GM12878 (cell line): ENCODE measurements at regions not wholly inside any gene's neighbourhood (a gene's known extent, or its start where the extent isn't known, plus 50 kb on each side); places are given as distances from the start of the nearest gene placed in this dataset.

Source experiments
- ATAC-seq: fragments of 200-7000 bp; cut with Tn5 transposase; 3 replicates; pipeline ENCODE4 v1.9.1; 2020; ENCODE audit warnings: mild to moderate bottlenecking, moderate library complexity
- BruUV-seq: library from RNA; stranded (reverse); fragments of 400-500 nt; replicated peaks from 2 replicates; lab custom pipeline; 2021; lab: Mats Ljungman, UMichigan
- CTCF ChIA-PET: fragments of 300-600 bp; sonication (Branson Sonifier 250); formaldehyde crosslinking; extraction: SDS; loops from one replicate; lab custom pipeline; 2021; ENCODE audit warnings: inconsistent platforms; lab: Yijun Ruan, JAX
- POLR2A ChIA-PET: fragments of 350-600 bp; formaldehyde crosslinking; extraction: SDS; loops from one replicate; lab custom pipeline; 2021; ENCODE audit warnings: inconsistent platforms; lab: Charles Lee
- RAD21 ChIA-PET: fragments of 300-600 bp; sonication (Branson Sonifier 250); formaldehyde crosslinking; loops from one replicate; lab custom pipeline; 2023; ENCODE audit warnings: antibody characterized with exemption; ENCODE audit not compliant: unreplicated experiment; lab: Charles Lee
- SMC1A ChIA-PET: fragments of 300-600 bp; sonication (Branson Sonifier 250); formaldehyde crosslinking; loops from one replicate; lab custom pipeline; 2023; ENCODE audit not compliant: unreplicated experiment, uncharacterized antibody; lab: Charles Lee
- DNase-seq: peaks from one replicate; pipeline ENCODE4 v3.0.0-alpha.2; 2011; ENCODE audit warnings: low read depth, low spot score
- FAIRE-seq: peaks from 3 replicates; lab custom pipeline; 2011; peaks lifted over from hg19 to GRCh38; lab: Jason Lieb, UNC
- H2AFZ ChIP-seq: 2 replicates; pipeline ENCODE4 v1.6.0; 2011; ENCODE audit warnings: low read depth, low read length, control low read depth; ENCODE audit not compliant: control insufficient read depth
- H3K27ac ChIP-seq: 2 replicates; pipeline ENCODE4 v1.5.1; 2011; ENCODE audit warnings: control low read depth; ENCODE audit not compliant: control insufficient read depth, insufficient read depth
- H3K27me3 ChIP-seq, 2 experiments: replicated peaks in 1 of 2; 2 replicates each; pipeline versions ENCODE4 v1.6.0 to v1.6.1; 2011; ENCODE audit warnings: low read length in 1 of 2; ENCODE audit not compliant: control insufficient read depth in 2 of 2, insufficient read depth in 2 of 2
- H3K36me3 ChIP-seq, 2 experiments: 2 replicates each; pipeline ENCODE4 v1.5.1; 2011; ENCODE audit warnings: low read length in 1 of 2; ENCODE audit not compliant: control insufficient read depth in 2 of 2, insufficient read depth in 2 of 2
- H3K4me1 ChIP-seq: 2 replicates; pipeline ENCODE4 v1.6.1; 2011; ENCODE audit warnings: mild to moderate bottlenecking, low read length, moderate library complexity, mixed read lengths; ENCODE audit not compliant: control insufficient read depth, insufficient read depth
- H3K4me2 ChIP-seq: 2 replicates; pipeline ENCODE4 v1.6.0; 2011; ENCODE audit warnings: control low read depth; ENCODE audit not compliant: control insufficient read depth, insufficient read depth
- H3K4me3 ChIP-seq: fragments of 200-600 bp; sonication (generic); 2 replicates; pipeline ENCODE4 v1.5.1; 2016
- H3K79me2 ChIP-seq: 2 replicates; pipeline ENCODE4 v1.6.0; 2011; ENCODE audit warnings: low read length; ENCODE audit not compliant: control insufficient read depth, insufficient read depth
- H3K9ac ChIP-seq: 2 replicates; pipeline ENCODE4 v1.8.0; 2011; ENCODE audit warnings: low read length, control low read depth, mixed read lengths; ENCODE audit not compliant: control insufficient read depth, insufficient read depth
- H3K9me3 ChIP-seq: replicated peaks from 3 replicates; pipeline ENCODE4 v1.5.1; 2011; ENCODE audit warnings: mild to moderate bottlenecking, low read length; ENCODE audit not compliant: control insufficient read depth, insufficient read depth
- H4K20me1 ChIP-seq: 2 replicates; pipeline ENCODE4 v1.6.0; 2011; ENCODE audit not compliant: control insufficient read depth, insufficient read depth
- ATF3 ChIP-seq: IDR thresholded peaks from 2 replicates; pipeline ENCODE4 v1.6.1; 2011; ENCODE audit warnings: low read depth, mild to moderate bottlenecking, low read length, moderate library complexity, borderline replicate concordance; ENCODE audit errors: extremely low read depth
- BCL3 ChIP-seq: IDR thresholded peaks from 2 replicates; pipeline ENCODE4 v1.6.1; 2011; ENCODE audit warnings: borderline replicate concordance, low read depth, mild to moderate bottlenecking, moderate library complexity, low read length; ENCODE audit not compliant: insufficient read depth, poor library complexity, severe bottlenecking
- CBFB ChIP-seq: IDR thresholded peaks from 2 replicates; pipeline ENCODE4 v1.6.1; 2016; ENCODE audit warnings: antibody characterized with exemption, low read depth
- CREM ChIP-seq: IDR thresholded peaks from 2 replicates; pipeline ENCODE4 v1.6.1; 2014; ENCODE audit warnings: antibody characterized with exemption, low read depth
- ELK1 ChIP-seq: IDR thresholded peaks from 2 replicates; pipeline ENCODE4 v1.6.1; 2012; ENCODE audit warnings: low read depth, low read length, improper control_type of control experiment
- IKZF1 ChIP-seq: fragments of 450-650 bp; conservative IDR thresholded peaks from 2 replicates; pipeline ENCODE4 v1.6.1; 2017; ENCODE audit warnings: antibody characterized with exemption, mild to moderate bottlenecking
- JUNB ChIP-seq: IDR thresholded peaks from 2 replicates; pipeline ENCODE4 v1.6.1; 2016; ENCODE audit warnings: antibody characterized with exemption, mild to moderate bottlenecking
- NFYB ChIP-seq: IDR thresholded peaks from 2 replicates; pipeline ENCODE4 v1.6.1; 2011; ENCODE audit warnings: low read depth, mild to moderate bottlenecking, low read length, improper control_type of control experiment, moderate library complexity; ENCODE audit not compliant: insufficient read depth
- PKNOX1 ChIP-seq: fragments of 450-650 bp; IDR thresholded peaks from 2 replicates; pipeline ENCODE4 v1.6.1; 2016; ENCODE audit warnings: mild to moderate bottlenecking
- RB1 ChIP-seq: fragments of 450-650 bp; formaldehyde crosslinking; IDR thresholded peaks from 2 replicates; pipeline ENCODE4 v1.6.1; 2017; ENCODE audit warnings: mild to moderate bottlenecking, borderline replicate concordance
- TARDBP ChIP-seq: IDR thresholded peaks from 2 replicates; pipeline ENCODE4 v1.6.1; 2016; ENCODE audit warnings: borderline replicate concordance
- WRNIP1 ChIP-seq: IDR thresholded peaks from 2 replicates; pipeline ENCODE4 v1.6.1; 2011; ENCODE audit warnings: low read depth, low read length, improper control_type of control experiment, borderline replicate concordance
- ZBED1 ChIP-seq: IDR thresholded peaks from 2 replicates; pipeline ENCODE4 v1.6.1; 2016; ENCODE audit warnings: borderline replicate concordance
- ZBTB40 ChIP-seq: fragments of 450-650 bp; IDR thresholded peaks from 2 replicates; pipeline ENCODE4 v1.6.1; 2016; ENCODE audit warnings: mild to moderate bottlenecking, moderate library complexity, borderline replicate concordance
- ZZZ3 ChIP-seq: IDR thresholded peaks from 2 replicates; pipeline ENCODE4 v1.6.1; 2011; ENCODE audit warnings: low read depth; ENCODE audit not compliant: control insufficient read depth, insufficient read length
- WGBS: methylation state at CpG from one replicate; pipeline ENCODE4 v1.1.6; 2016; ENCODE audit warnings: low lambda C conversion rate; ENCODE audit not compliant: insufficient replicate concordance, insufficient coverage; ENCODE audit errors: missing lambda C conversion rate; 5-methylcytosine and 5-hydroxymethylcytosine counted together
- in situ Hi-C: fragments of 300-500 bp; cut with MboI; formaldehyde crosslinking; loops from 9 replicates; pipeline ENCODE4 v1.14.3; 2018; ENCODE audit warnings: mixed read lengths
- intact Hi-C: fragments of 100-400 bp; cut with micrococcal nuclease; formaldehyde crosslinking; loops from one replicate; pipeline ENCODE4 v1.14.2; 2022; ENCODE audit not compliant: unreplicated experiment

GRCh38 chr10:4018054-4018511, 233.1 kb upstream of the KLF6 start (continued):
- TF ChIP-seq ZBTB40: no peak
- TF ChIP-seq ATF3: no peak
- no peak for TF ChIP-seq IKZF1
- TF ChIP-seq, all 136 proteins: peak for 8

- Histone ChIP-seq H3K27ac (no peak overlapping the region), H3K9ac (no peak overlapping the region), H3K4me3 (no peak overlapping the region), H3K27me3 (no peaks in the 10 kb centered on the region), H3K79me2 (no peaks in the 10 kb centered on the region), H3K4me2 (no peak overlapping the region), H3K9me3 (no peaks in the 10 kb centered on the region; the same call in 2 of the 3 replicates), H3K36me3 (no peaks in the 10 kb centered on the region), H4K20me1 (no peaks in the 10 kb centered on the region), H2AFZ (no peak overlapping the region), H3K4me1 (peaks cover 9% of the 10 kb centered on the region)
- in situ Hi-C loops (no loop called here), intact Hi-C loops (no loop called here)
- ATAC-seq: no peak
- WGBS: 81% methylated on average over 8 of the region's 8 CpGs
- ChIA-PET CTCF (no interaction called here), RAD21 (no interaction called here), SMC1A (interaction anchor here (0.6 kb wide), 1 partner anchor 28 kb away, joined by 3 read pairs; no protein-coding TSS in a partner anchor), POLR2A (no interaction called here)
- BruUV-seq: no TSS peak
- no peak for FAIRE-seq
- no peak for DNase-seq
- TF ChIP-seq BCL3 (no peak), RB1 (no peak), WRNIP1 (no peak), JUNB (no peak), ZBED1 (no peak), NFYB (no peak), ZZZ3 (no peak), CBFB (no peak), PKNOX1 (no peak), TARDBP (no peak), ELK1 (no peak), CREM (no peak)
Observed at GRCh38 chr10:4017336-4017735, 232.3 kb upstream of the KLF6 start.
